Liver (tissue), 8 donors: ENCODE measurements at regions not wholly inside any gene's neighbourhood (a gene's known extent, or its start where the extent isn't known, plus 50 kb on each side); places are given as distances from the start of the nearest gene placed in this dataset.

Experiments used
- DNase-seq: peaks from one replicate; pipeline ENCODE4 v3.0.0-alpha.2; 2017; ENCODE audit warnings: low spot score
- H3K27ac ChIP-seq, 2 donors: one replicate each; pipeline ENCODE4 v1.7.0; 2013; ENCODE audit warnings: inconsistent platforms in 2 of 2, low read length in 2 of 2, control low read depth in 1 of 2, low read depth in 1 of 2, mild to moderate bottlenecking in 1 of 2
- H3K27me3 ChIP-seq, 4 donors: one replicate each; pipeline versions ENCODE4 v1.6.1 to v1.7.0; 2013; ENCODE audit warnings: low read length in 3 of 4, inconsistent platforms in 1 of 4, mild to moderate bottlenecking in 1 of 4, moderate library complexity in 1 of 4; ENCODE audit not compliant: control insufficient read depth in 4 of 4, insufficient read depth in 4 of 4
- H3K36me3 ChIP-seq, 4 donors: one replicate each; pipeline versions ENCODE4 v1.6.1 to v1.7.0; 2013; ENCODE audit warnings: low read length in 3 of 4, mild to moderate bottlenecking in 3 of 4, low read depth in 1 of 4, moderate library complexity in 1 of 4; ENCODE audit not compliant: control insufficient read depth in 4 of 4, insufficient read depth in 3 of 4
- H3K4me1 ChIP-seq, 4 donors: one replicate each; pipeline versions ENCODE4 v1.6.1 to v1.7.0; 2013; ENCODE audit warnings: low read length in 3 of 4, mild to moderate bottlenecking in 3 of 4, moderate library complexity in 1 of 4; ENCODE audit not compliant: control insufficient read depth in 4 of 4, insufficient read depth in 4 of 4
- H3K4me3 ChIP-seq, 3 donors: one replicate each; pipeline versions ENCODE4 v1.6.1 to v1.7.0; 2013; ENCODE audit warnings: low read length in 3 of 3, control low read depth in 1 of 3, low read depth in 1 of 3, mild to moderate bottlenecking in 1 of 3
- H3K9ac ChIP-seq, 2 donors: one replicate each; pipeline ENCODE4 v1.7.0; 2013; ENCODE audit warnings: low read length in 2 of 2, mild to moderate bottlenecking in 2 of 2, moderate library complexity in 2 of 2, control low read depth in 1 of 2, low read depth in 1 of 2
- H3K9me3 ChIP-seq, 4 donors: one replicate each; pipeline versions ENCODE4 v1.6.1 to v1.7.0; 2013; ENCODE audit warnings: low read length in 3 of 4; ENCODE audit not compliant: control insufficient read depth in 4 of 4
- CTCF ChIP-seq: fragments of 150-350 bp; IDR thresholded peaks from 2 replicates; pipeline ENCODE4 v1.5.1; 2017; ENCODE audit warnings: improper control_type of control experiment, low read depth, low read length; ENCODE audit not compliant: missing input control
- EGR1 ChIP-seq, 2 donors: IDR thresholded peaks; 2 replicates each; pipeline ENCODE4 v1.6.1; 2016 to 2018; ENCODE audit warnings: antibody characterized with exemption in 2 of 2, low read depth in 2 of 2
- FOXA1 ChIP-seq: IDR thresholded peaks from 2 replicates; pipeline ENCODE4 v1.6.1; 2016; ENCODE audit warnings: antibody characterized with exemption
- FOXA2 ChIP-seq: IDR thresholded peaks from 2 replicates; pipeline ENCODE4 v1.6.1; 2016; ENCODE audit warnings: antibody characterized with exemption
- GABPA ChIP-seq, 2 donors: IDR thresholded peaks in 1 of 2; conservative IDR thresholded peaks in 1 of 2; 2 replicates each; pipeline ENCODE4 v1.6.1; 2016; ENCODE audit warnings: antibody characterized with exemption in 2 of 2, mild to moderate bottlenecking in 1 of 2, moderate library complexity in 1 of 2
- HNF4A ChIP-seq, 2 donors: conservative IDR thresholded peaks; 2 replicates each; pipeline ENCODE4 v1.6.1; 2016; ENCODE audit warnings: antibody characterized with exemption in 2 of 2, mild to moderate bottlenecking in 2 of 2
- HNF4G ChIP-seq: IDR thresholded peaks from 2 replicates; pipeline ENCODE4 v1.6.1; 2016; ENCODE audit warnings: antibody characterized with exemption
- JUND ChIP-seq, 2 donors: IDR thresholded peaks; 2 replicates each; pipeline ENCODE4 v1.6.1; 2016; ENCODE audit warnings: antibody characterized with exemption in 2 of 2
- MAX ChIP-seq: IDR thresholded peaks from 2 replicates; pipeline ENCODE4 v1.6.1; 2016; ENCODE audit warnings: antibody characterized with exemption
- NR2F2 ChIP-seq: IDR thresholded peaks from 2 replicates; pipeline ENCODE4 v1.6.1; 2016; ENCODE audit warnings: antibody characterized with exemption
- RAD21 ChIP-seq, 2 donors: IDR thresholded peaks; 2 replicates each; pipeline ENCODE4 v1.6.1; 2016; ENCODE audit warnings: antibody characterized with exemption in 2 of 2, mild to moderate bottlenecking in 2 of 2
- RXRA ChIP-seq, 2 donors: IDR thresholded peaks; 2 replicates each; pipeline ENCODE4 v1.6.1; 2017 to 2018; ENCODE audit warnings: antibody characterized with exemption in 2 of 2, mild to moderate bottlenecking in 1 of 2
- SP1 ChIP-seq: IDR thresholded peaks from 2 replicates; pipeline ENCODE4 v1.6.1; 2018; ENCODE audit warnings: antibody characterized with exemption, mild to moderate bottlenecking
- TAF1 ChIP-seq: conservative IDR thresholded peaks from 2 replicates; pipeline ENCODE4 v1.6.1; 2016; ENCODE audit warnings: antibody characterized with exemption, mild to moderate bottlenecking
- YY1 ChIP-seq: IDR thresholded peaks from 2 replicates; pipeline ENCODE4 v1.6.1; 2016; ENCODE audit warnings: antibody characterized with exemption, mild to moderate bottlenecking
- WGBS: extraction: QIAGEN DNeasy Blood & Tissue Kit; methylation state at CpG from one replicate; pipeline ENCODE4 v1.1.7; 2013; 5-methylcytosine and 5-hydroxymethylcytosine counted together
- TF ChIP-seq, protein P1 (sequence below): IDR thresholded peaks from 2 replicates; pipeline ENCODE4 v1.6.1; 2016; ENCODE audit warnings: antibody characterized with exemption
- TF ChIP-seq, protein P2 (sequence below): IDR thresholded peaks from 2 replicates; pipeline ENCODE4 v1.6.1; 2016; ENCODE audit warnings: antibody characterized with exemption, mild to moderate bottlenecking
- TF ChIP-seq, protein P3 (sequence below): IDR thresholded peaks from 2 replicates; pipeline ENCODE4 v1.6.1; 2016; ENCODE audit warnings: antibody characterized with exemption
- donor health status: healthy.
- donor health status: healthy.
- donor health status: healthy.
- donor health status: healthy.
- donor health status: healthy.

DNA sequence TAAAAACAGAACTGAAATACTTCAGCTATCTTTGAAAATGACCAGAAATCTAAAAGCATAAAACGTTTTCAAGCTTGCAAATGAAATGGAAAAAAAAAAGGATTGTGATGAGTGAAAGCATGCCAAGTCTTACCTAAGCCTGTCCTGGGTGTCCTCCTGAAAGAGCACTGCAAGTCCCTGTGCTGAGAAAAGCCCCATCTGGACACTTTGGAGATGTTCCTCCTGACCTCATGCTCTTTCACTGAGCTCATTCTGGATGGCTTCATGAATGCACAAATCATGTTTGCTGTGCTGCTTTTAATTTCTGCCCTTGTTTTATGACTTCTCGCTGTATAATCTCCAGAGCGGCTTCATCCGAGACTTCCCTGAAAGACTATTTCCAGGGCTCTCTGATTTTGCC lies 136.0 kb downstream of the SOD2 start:
- Histone ChIP-seq H3K9me3 (no peaks in the 10 kb centered on the region), H3K4me3 (no peak overlapping the region), H3K36me3 (no peaks in the 10 kb centered on the region), H3K9ac (no peak overlapping the region), H3K4me1 (no peaks in the 10 kb centered on the region), H3K27ac (no peak overlapping the region), H3K27me3 (peaks cover 0 to 3% (median 0%) of the 10 kb centered on the region in 4 donors)
- DNase-seq = no peak
- WGBS = 74% methylated on average over 4 of the region's 4 CpGs
- TF ChIP-seq JUND (IDR thresholded peaks at IDR 0.05) (no peak), RAD21 (IDR thresholded peaks at IDR 0.05) (no peak), HNF4A (conservative IDR thresholded peaks at IDR 0.05) (no peak), RXRA (IDR thresholded peaks at IDR 0.05) (no peak), GABPA (IDR thresholded peaks at IDR 0.05 in 1 of 2, conservative IDR thresholded peaks at IDR 0.05 in 1 of 2) (no peak), CTCF (no peak), TAF1 (no peak), NR2F2 (no peak), SP1 (no peak), FOXA1 (no peak), HNF4G (no peak), FOXA2 (no peak), YY1 (no peak), MAX (no peak), EGR1 (IDR thresholded peaks at IDR 0.05; ENCODE audit: low read depth in 2 of 2) (no peak)
- TF ChIP-seq, protein P1, sequence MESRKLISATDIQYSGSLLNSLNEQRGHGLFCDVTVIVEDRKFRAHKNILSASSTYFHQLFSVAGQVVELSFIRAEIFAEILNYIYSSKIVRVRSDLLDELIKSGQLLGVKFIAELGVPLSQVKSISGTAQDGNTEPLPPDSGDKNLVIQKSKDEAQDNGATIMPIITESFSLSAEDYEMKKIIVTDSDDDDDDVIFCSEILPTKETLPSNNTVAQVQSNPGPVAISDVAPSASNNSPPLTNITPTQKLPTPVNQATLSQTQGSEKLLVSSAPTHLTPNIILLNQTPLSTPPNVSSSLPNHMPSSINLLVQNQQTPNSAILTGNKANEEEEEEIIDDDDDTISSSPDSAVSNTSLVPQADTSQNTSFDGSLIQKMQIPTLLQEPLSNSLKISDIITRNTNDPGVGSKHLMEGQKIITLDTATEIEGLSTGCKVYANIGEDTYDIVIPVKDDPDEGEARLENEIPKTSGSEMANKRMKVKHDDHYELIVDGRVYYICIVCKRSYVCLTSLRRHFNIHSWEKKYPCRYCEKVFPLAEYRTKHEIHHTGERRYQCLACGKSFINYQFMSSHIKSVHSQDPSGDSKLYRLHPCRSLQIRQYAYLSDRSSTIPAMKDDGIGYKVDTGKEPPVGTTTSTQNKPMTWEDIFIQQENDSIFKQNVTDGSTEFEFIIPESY = no peak
- TF ChIP-seq, protein P2, sequence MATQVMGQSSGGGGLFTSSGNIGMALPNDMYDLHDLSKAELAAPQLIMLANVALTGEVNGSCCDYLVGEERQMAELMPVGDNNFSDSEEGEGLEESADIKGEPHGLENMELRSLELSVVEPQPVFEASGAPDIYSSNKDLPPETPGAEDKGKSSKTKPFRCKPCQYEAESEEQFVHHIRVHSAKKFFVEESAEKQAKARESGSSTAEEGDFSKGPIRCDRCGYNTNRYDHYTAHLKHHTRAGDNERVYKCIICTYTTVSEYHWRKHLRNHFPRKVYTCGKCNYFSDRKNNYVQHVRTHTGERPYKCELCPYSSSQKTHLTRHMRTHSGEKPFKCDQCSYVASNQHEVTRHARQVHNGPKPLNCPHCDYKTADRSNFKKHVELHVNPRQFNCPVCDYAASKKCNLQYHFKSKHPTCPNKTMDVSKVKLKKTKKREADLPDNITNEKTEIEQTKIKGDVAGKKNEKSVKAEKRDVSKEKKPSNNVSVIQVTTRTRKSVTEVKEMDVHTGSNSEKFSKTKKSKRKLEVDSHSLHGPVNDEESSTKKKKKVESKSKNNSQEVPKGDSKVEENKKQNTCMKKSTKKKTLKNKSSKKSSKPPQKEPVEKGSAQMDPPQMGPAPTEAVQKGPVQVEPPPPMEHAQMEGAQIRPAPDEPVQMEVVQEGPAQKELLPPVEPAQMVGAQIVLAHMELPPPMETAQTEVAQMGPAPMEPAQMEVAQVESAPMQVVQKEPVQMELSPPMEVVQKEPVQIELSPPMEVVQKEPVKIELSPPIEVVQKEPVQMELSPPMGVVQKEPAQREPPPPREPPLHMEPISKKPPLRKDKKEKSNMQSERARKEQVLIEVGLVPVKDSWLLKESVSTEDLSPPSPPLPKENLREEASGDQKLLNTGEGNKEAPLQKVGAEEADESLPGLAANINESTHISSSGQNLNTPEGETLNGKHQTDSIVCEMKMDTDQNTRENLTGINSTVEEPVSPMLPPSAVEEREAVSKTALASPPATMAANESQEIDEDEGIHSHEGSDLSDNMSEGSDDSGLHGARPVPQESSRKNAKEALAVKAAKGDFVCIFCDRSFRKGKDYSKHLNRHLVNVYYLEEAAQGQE = no peak
- TF ChIP-seq, protein P3, sequence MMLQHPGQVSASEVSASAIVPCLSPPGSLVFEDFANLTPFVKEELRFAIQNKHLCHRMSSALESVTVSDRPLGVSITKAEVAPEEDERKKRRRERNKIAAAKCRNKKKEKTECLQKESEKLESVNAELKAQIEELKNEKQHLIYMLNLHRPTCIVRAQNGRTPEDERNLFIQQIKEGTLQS = no peak
